Ovary (tissue), 3 donors: ENCODE measurements at regions not wholly inside any gene's neighbourhood (a gene's known extent, or its start where the extent isn't known, plus 50 kb on each side); places are given as distances from the start of the nearest gene placed in this dataset.

Source experiments
- CTCF ChIP-seq, 3 donors: fragments of 450-650 bp in 2 of 3; fragments of 200-600 bp in 1 of 3; IDR thresholded peaks; one replicate each; pipeline versions ENCODE4 v1.5.1 to v1.8.0; 2016 to 2022; ENCODE audit warnings: antibody characterized with exemption in 3 of 3, mild to moderate bottlenecking in 1 of 3
- POLR2A ChIP-seq: fragments of 450-650 bp; IDR thresholded peaks from one replicate; pipeline ENCODE4 v1.6.1; 2017; ENCODE audit warnings: antibody characterized with exemption, mild to moderate bottlenecking, moderate library complexity
- donor health status: DM: no; HTN: no; CAD: no.

GRCh38 chr14:61885203-61885961 is 123.2 kb downstream of the SNAPC1 start:
- TF ChIP-seq POLR2A (no peak), CTCF (IDR thresholded peaks at IDR 0.05) (no peak)
